VCaP (cell line): ENCODE measurements at regions not wholly inside any gene's neighbourhood (a gene's known extent, or its start where the extent isn't known, plus 50 kb on each side); places are given as distances from the start of the nearest gene placed in this dataset.

Experiments used
- H3K27ac ChIP-seq: fragments of 450-650 bp; 2 replicates; pipeline ENCODE4 v1.5.1; 2017
- TF ChIP-seq, protein P1 (sequence below): fragments of 450-650 bp; conservative IDR thresholded peaks from 2 replicates; pipeline ENCODE4 v1.5.1; 2017; ENCODE audit warnings: mild to moderate bottlenecking, moderate library complexity

DNA sequence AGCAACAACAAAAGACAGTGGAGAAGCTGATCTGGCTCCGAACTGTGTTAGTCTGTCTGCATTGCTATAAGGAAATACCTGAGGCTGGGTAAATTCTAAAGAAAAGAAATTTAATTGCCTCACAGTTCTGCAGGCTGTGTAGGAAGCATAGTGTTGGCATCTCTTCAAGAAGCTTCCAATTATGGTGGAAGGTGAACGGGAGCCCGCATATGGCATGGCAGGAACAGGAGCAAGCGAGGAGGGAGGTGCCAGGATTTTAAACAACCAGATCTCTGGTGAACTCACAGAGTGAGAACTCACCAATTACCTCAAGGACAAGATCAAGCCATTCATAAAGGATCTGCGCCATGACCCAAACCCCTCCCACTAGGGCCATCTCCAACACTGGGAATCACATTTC is 293.5 kb downstream of the SMOC2 start:
- TF ChIP-seq, protein P1, sequence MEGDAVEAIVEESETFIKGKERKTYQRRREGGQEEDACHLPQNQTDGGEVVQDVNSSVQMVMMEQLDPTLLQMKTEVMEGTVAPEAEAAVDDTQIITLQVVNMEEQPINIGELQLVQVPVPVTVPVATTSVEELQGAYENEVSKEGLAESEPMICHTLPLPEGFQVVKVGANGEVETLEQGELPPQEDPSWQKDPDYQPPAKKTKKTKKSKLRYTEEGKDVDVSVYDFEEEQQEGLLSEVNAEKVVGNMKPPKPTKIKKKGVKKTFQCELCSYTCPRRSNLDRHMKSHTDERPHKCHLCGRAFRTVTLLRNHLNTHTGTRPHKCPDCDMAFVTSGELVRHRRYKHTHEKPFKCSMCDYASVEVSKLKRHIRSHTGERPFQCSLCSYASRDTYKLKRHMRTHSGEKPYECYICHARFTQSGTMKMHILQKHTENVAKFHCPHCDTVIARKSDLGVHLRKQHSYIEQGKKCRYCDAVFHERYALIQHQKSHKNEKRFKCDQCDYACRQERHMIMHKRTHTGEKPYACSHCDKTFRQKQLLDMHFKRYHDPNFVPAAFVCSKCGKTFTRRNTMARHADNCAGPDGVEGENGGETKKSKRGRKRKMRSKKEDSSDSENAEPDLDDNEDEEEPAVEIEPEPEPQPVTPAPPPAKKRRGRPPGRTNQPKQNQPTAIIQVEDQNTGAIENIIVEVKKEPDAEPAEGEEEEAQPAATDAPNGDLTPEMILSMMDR, result no peak
- no peak overlapping the region for H3K27ac ChIP-seq

DNA sequence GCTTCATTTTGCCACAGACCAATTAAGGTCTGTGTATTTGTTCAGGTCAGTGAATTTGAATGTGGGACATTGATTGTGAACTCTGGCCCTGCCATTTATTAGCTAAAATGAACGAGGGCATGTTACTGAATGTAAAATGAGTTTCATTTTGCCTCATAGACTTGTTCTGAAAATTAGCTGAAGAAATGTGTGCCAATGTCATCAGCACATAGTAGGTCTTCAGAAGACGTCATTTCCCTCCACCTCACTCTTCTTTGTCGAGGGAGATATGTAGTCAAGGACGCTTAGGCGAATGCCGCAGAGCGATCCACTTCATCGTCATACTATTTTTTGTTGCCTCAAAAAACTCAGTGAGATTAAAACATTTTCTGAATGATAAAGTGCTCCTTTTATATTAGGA is 291.7 kb downstream of the SMOC2 start:
- no peak overlapping the region for H3K27ac ChIP-seq
- TF ChIP-seq, protein P1, result no peak

DNA sequence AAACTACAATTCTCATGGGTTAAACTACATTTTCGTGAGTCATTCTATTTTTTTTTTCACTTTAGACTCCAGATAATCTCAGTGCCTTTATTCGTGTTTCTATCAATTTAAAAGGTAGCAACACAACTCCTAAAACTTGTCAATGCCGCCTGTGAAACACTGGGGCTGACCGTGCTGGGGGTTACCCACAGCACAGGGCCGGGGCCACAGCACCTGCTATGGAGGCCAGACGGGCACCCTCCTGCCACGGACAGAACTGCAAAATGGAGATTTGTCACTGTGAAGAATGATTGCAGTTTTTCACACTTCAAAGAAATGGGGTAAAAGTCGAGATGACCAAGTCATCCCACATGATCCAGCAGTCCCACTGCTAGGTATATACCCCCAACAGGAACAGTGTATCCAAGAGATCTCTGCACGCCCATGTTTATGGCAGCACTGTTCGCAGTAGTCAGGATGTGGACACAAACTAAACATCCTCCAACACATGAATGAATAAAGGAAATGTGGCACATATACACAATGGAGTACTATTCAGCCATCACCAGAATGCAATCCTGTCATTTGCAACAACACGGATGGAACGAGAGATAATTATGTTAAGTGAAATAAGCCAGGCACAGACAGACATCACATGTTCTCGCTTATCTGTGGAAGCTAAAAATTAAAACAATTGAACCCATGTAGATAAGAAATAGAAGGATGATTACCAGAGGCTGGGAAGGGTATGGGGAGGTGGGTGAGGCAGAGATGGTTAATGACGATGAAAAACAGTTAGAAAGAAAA is 290.1 kb downstream of the SMOC2 start:
- no peak overlapping the region for H3K27ac ChIP-seq
- TF ChIP-seq, protein P1, result no peak

DNA sequence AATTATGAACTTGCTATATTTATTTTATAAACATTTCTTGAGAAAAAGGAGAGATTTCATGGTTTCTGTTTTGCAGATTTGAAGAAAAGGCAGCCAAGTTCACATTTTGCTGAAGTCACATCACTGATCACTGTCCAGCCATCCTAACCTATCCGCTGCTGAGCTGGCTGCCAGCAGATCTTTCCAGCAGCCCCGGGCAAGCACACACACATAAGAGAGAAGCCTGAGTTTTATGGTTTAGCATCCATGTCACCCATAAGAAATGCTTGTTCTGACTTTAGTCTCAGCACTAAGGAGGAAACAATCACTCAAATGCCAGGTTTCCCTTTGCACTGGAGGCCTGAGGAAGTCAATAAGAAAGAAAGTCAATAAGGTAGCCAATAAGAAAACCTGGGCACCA is 287.1 kb downstream of the SMOC2 start:
- H3K27ac ChIP-seq, result no peak overlapping the region
- TF ChIP-seq, protein P1, result no peak

DNA sequence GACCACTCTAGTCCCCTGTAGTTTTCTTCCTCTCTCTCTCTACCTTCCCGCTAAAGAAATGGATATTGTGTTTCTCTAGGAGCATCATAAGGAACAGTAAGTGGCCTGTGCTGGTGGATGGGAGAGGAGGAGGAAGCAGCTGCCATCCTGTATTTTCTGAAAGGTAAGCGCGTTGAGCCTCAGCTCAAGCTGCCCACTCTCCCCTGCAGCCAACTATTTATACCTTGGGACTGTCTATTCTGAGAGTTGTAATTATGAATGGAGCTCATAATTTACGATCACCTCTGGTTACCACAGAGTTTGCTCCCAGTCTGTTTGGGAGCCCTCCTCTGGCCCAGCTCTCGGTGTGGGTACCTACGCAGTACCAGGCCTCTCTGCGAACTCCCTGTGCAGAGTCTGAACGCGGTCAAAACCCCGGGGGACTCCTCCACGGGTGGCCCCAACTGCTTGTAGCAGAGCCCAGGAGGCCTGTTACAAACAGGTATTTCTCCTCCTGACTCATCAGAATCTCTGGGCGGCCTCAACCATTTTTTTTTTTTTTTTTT is 285.4 kb downstream of the SMOC2 start:
- TF ChIP-seq, protein P1, result no peak
- H3K27ac ChIP-seq, result no peak overlapping the region

DNA sequence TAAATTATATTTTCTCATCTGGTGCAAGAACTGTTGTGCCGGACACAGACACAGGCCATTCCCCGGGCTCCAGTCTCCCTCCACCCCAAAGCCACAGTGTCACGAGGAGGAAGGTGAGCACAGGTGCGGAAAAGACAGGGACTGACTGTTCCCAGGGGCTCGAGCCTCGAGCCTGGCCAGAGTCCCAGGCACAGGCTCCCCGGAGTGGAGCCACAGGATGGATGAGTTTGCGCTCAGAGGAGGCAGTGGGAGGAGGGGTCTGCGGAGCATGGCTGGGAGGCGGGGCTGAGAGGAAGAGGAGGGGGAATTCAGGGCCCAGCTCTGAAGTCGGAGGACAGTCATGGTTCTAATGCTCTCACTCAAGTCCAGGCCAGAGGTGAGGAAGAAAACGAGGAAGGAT is 284.8 kb downstream of the SMOC2 start:
- H3K27ac ChIP-seq, result peak overlapping the region; percentile 34
- TF ChIP-seq, protein P1, result no peak

DNA sequence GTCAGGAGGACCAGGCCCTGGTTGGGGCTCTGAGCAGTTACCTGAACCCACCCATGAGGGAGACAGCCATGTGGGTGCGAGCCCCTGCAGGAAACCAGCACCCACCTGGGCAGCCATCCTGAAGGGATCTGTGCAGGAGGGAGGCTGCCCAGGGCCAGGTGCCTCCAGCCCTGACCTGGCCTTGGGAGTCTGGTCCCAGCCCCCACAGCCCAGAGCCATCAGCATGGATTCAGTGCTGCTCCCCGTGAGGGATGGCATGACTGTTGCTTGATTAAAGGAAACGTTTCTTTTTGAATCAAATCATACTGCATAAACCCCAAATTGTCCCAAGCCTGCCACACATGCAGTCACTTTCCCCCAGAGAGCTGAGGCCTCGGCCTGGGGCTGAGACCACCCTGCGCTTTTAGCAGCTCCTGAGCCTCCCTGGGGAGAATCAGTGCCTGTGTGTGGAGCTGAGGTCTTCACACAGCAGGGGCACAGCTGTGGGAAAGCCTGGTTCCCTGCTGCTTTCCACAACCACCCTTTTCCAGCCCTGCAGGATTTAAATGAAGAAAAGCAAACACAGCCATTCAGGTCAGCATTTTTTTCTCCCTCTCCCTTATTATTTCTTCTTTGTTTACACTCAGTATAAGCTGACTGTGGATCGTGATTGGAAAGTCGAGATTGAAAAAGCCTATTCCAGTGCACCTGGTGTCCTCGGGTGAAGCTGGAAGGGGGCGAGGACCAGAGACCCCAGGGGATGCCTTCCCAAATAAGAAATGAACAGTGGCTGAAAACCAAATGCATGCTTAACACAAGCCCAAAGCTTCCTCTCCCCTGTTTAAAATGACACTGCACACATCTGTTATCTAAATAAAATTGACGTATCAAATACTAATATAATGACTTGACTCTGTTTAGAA is 283.9 kb downstream of the SMOC2 start:
- TF ChIP-seq, protein P1, result no peak

More for the DNA sequence above, 283.9 kb downstream of the SMOC2 start:
- peak overlapping the region; percentile 34 for H3K27ac ChIP-seq
